WTC11 (cell line): ENCODE measurements at regions not wholly inside any gene's neighbourhood (a gene's known extent, or its start where the extent isn't known, plus 50 kb on each side); places are given as distances from the start of the nearest gene placed in this dataset.

Experiments
- ATAC-seq: fragments of 200-7000 bp; cut with Tn5 transposase; 2 replicates; pipeline ENCODE4 v1.10.0; 2021; ENCODE audit warnings: mild to moderate bottlenecking, moderate library complexity
- CTCF ChIA-PET: fragments of 300-600 bp; sonication (Branson Sonifier 250); formaldehyde crosslinking; loops from one replicate; lab custom pipeline; 2021; ENCODE audit warnings: antibody characterized with exemption; lab: Charles Lee
- POLR2A ChIA-PET: fragments of 350-600 bp; sonication (Branson Sonifier 250); formaldehyde crosslinking; loops from one replicate; lab custom pipeline; 2021; ENCODE audit warnings: antibody characterized with exemption; lab: Charles Lee
- DNase-seq: peaks from one replicate; pipeline ENCODE4 v3.0.0; 2021; ENCODE audit warnings: low spot score
- H3K27ac Mint-ChIP-seq: 2 replicates; pipeline ENCODE4 v1.8.0; 2021; ENCODE audit warnings: mixed read lengths
- H3K27me3 Mint-ChIP-seq: 2 replicates; pipeline ENCODE4 v1.8.0; 2021; ENCODE audit warnings: low read depth, mild to moderate bottlenecking, moderate library complexity, mixed read lengths
- H3K36me3 Mint-ChIP-seq: 2 replicates; pipeline ENCODE4 v1.8.0; 2021; ENCODE audit warnings: mixed read lengths
- H3K4me1 Mint-ChIP-seq: 2 replicates; pipeline ENCODE4 v1.8.0; 2022; ENCODE audit warnings: mixed read lengths
- H3K4me3 Mint-ChIP-seq: 2 replicates; pipeline ENCODE4 v1.8.0; 2021; ENCODE audit warnings: mild to moderate bottlenecking, moderate library complexity, mixed read lengths
- H3K9me3 Mint-ChIP-seq: 2 replicates; pipeline ENCODE4 v1.8.0; 2021; ENCODE audit warnings: mixed read lengths
- ARID4B ChIP-seq: sonication (generic); formaldehyde crosslinking; IDR thresholded peaks from 2 replicates; pipeline ENCODE4 v1.8.0; 2023; ENCODE audit warnings: missing genetic modification reagents, mild to moderate bottlenecking, borderline replicate concordance
- ATF2 ChIP-seq: sonication (generic); formaldehyde crosslinking; IDR thresholded peaks from 2 replicates; pipeline ENCODE4 v1.8.1; 2022; ENCODE audit warnings: low read depth, missing genetic modification reagents, borderline replicate concordance
- ATF6 ChIP-seq: sonication (generic); formaldehyde crosslinking; IDR thresholded peaks from 2 replicates; pipeline ENCODE4 v1.8.1; 2023; ENCODE audit warnings: mild to moderate bottlenecking, missing genetic modification reagents
- CREM ChIP-seq: sonication (generic); formaldehyde crosslinking; IDR thresholded peaks from 2 replicates; pipeline ENCODE4 v1.8.1; 2022; ENCODE audit warnings: mild to moderate bottlenecking, missing genetic modification reagents, moderate library complexity
- GTF2I ChIP-seq: fragments of 250-450 bp; sonication (Bioruptor Pico); conservative IDR thresholded peaks from 2 replicates; pipeline ENCODE4 v1.4.0; 2021; ENCODE audit warnings: mild to moderate bottlenecking
- HMGXB4 ChIP-seq: sonication (generic); formaldehyde crosslinking; IDR thresholded peaks from 2 replicates; pipeline ENCODE4 v1.8.1; 2023; ENCODE audit warnings: mild to moderate bottlenecking, moderate library complexity, missing genetic modification reagents
- MAX ChIP-seq: sonication (generic); formaldehyde crosslinking; IDR thresholded peaks from 2 replicates; pipeline ENCODE4 v1.8.0; 2022; ENCODE audit warnings: mild to moderate bottlenecking, missing genetic modification reagents
- MXD4 ChIP-seq: fragments of 250-450 bp; sonication (Bioruptor Pico); IDR thresholded peaks from 2 replicates; pipeline ENCODE4 v1.8.0; 2021; ENCODE audit warnings: mild to moderate bottlenecking, moderate library complexity, borderline replicate concordance
- MYBL2 ChIP-seq: sonication (generic); formaldehyde crosslinking; IDR thresholded peaks from 2 replicates; pipeline ENCODE4 v1.8.1; 2023; ENCODE audit warnings: mild to moderate bottlenecking, moderate library complexity, missing genetic modification reagents
- ZMAT4 ChIP-seq: fragments of 250-450 bp; sonication (Bioruptor Pico); IDR thresholded peaks from 2 replicates; pipeline ENCODE4 v1.9.0; 2021; ENCODE audit warnings: mild to moderate bottlenecking
- ZNF232 ChIP-seq: sonication (generic); formaldehyde crosslinking; IDR thresholded peaks from 2 replicates; pipeline ENCODE4 v1.8.0; 2022; ENCODE audit warnings: mild to moderate bottlenecking, missing genetic modification reagents
- ZNF317 ChIP-seq: sonication (generic); formaldehyde crosslinking; IDR thresholded peaks from 2 replicates; pipeline ENCODE4 v1.8.1; 2023; ENCODE audit warnings: low read depth, mild to moderate bottlenecking, moderate library complexity, missing genetic modification reagents, borderline replicate concordance
- TF ChIP-seq, protein P1 (sequence below): sonication (generic); formaldehyde crosslinking; IDR thresholded peaks from 2 replicates; pipeline ENCODE4 v1.8.1; 2022; ENCODE audit warnings: mild to moderate bottlenecking, missing genetic modification reagents, moderate library complexity, borderline replicate concordance
- TF ChIP-seq, protein P2 (sequence below): fragments of 250-450 bp; sonication (Bioruptor Pico); IDR thresholded peaks from 2 replicates; pipeline ENCODE4 v1.9.0; 2021; ENCODE audit warnings: moderate library complexity, mild to moderate bottlenecking, inconsistent platforms, borderline replicate concordance

GRCh38 chr7:120171406-120171805 is 101.6 kb upstream of the KCND2 start:
- H3K4me1 Mint-ChIP-seq: peaks cover 4% of the 10 kb centered on the region; the same call in 1 of the 2 replicates
- peaks cover 25% of the 10 kb centered on the region for H3K9me3 Mint-ChIP-seq
- no peak for ATAC-seq
- POLR2A ChIA-PET: no interaction called here
- H3K27me3 Mint-ChIP-seq: no peaks in the 10 kb centered on the region
- H3K36me3 Mint-ChIP-seq: peaks cover 13% of the 10 kb centered on the region
- CTCF ChIA-PET: no interaction called here
- H3K27ac Mint-ChIP-seq: no peak overlapping the region
- DNase-seq: no peak
- H3K4me3 Mint-ChIP-seq: no peak overlapping the region
- TF ChIP-seq MXD4 (CRISPR knock-in tag): no peak
- TF ChIP-seq HMGXB4 (CRISPR knock-in tag): no peak
- TF ChIP-seq, protein P1, sequence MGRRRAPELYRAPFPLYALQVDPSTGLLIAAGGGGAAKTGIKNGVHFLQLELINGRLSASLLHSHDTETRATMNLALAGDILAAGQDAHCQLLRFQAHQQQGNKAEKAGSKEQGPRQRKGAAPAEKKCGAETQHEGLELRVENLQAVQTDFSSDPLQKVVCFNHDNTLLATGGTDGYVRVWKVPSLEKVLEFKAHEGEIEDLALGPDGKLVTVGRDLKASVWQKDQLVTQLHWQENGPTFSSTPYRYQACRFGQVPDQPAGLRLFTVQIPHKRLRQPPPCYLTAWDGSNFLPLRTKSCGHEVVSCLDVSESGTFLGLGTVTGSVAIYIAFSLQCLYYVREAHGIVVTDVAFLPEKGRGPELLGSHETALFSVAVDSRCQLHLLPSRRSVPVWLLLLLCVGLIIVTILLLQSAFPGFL (CRISPR knock-in tag): no peak
- no peak for TF ChIP-seq ZMAT4 (CRISPR knock-in tag)
- TF ChIP-seq ZNF232 (CRISPR knock-in tag): no peak
- no peak for TF ChIP-seq ATF2 (CRISPR knock-in tag)
- TF ChIP-seq MYBL2 (CRISPR knock-in tag): no peak
- TF ChIP-seq ZNF317 (CRISPR knock-in tag): no peak
- no peak for TF ChIP-seq ARID4B
- TF ChIP-seq MAX: no peak
- no peak for TF ChIP-seq CREM (CRISPR knock-in tag)
- TF ChIP-seq ATF6 (CRISPR knock-in tag): no peak
- no peak for TF ChIP-seq GTF2I (CRISPR knock-in tag)
- TF ChIP-seq, protein P2, sequence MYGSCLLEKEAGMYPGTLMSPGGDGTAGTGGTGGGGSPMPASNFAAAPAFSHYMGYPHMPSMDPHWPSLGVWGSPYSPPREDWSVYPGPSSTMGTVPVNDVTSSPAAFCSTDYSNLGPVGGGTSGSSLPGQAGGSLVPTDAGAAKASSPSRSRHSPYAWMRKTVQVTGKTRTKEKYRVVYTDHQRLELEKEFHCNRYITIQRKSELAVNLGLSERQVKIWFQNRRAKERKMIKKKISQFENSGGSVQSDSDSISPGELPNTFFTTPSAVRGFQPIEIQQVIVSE: no peak
